HG02642 (cell line): ENCODE measurements at regions not wholly inside any gene's neighbourhood (a gene's known extent, or its start where the extent isn't known, plus 50 kb on each side); places are given as distances from the start of the nearest gene placed in this dataset.

Source experiments
- ATAC-seq: cut with Tn5 transposase; IDR thresholded peaks from one replicate; pipeline ENCODE4 v1.9.1; 2021; ENCODE audit warnings: mild to moderate bottlenecking; ENCODE audit not compliant: unreplicated experiment, poor library complexity

GRCh38 chr19:29390742-29391141 is 135.1 kb upstream of the VSTM2B start:
- ATAC-seq: no peak

- ATAC-seq: no peak
Observed at GRCh38 chr19:29393915-29394460, 131.8 kb upstream of the VSTM2B start.

- ATAC-seq: no peak
Observed at GRCh38 chr19:29395111-29395733, 130.6 kb upstream of the VSTM2B start.

- no peak for ATAC-seq
Observed at GRCh38 chr19:29395734-29396414, 129.9 kb upstream of the VSTM2B start.

- no peak for ATAC-seq
Observed at GRCh38 chr19:29396925-29397324, 128.9 kb upstream of the VSTM2B start.

GRCh38 chr19:29397748-29398147 is 128.0 kb upstream of the VSTM2B start:
- ATAC-seq: no peak

GRCh38 chr19:29399804-29400203 is 126.0 kb upstream of the VSTM2B start:
- no peak for ATAC-seq

GRCh38 chr19:29400917-29401711 is 124.7 kb upstream of the VSTM2B start:
- ATAC-seq: no peak

GRCh38 chr19:29401712-29402421 is 123.9 kb upstream of the VSTM2B start:
- no peak for ATAC-seq

- ATAC-seq: no peak
Observed at GRCh38 chr19:29402563-29402962, 123.2 kb upstream of the VSTM2B start.

- ATAC-seq: no peak
Observed at GRCh38 chr19:29404015-29404414, 121.8 kb upstream of the VSTM2B start.

- ATAC-seq: no peak
Observed at GRCh38 chr19:29404951-29405727, 120.7 kb upstream of the VSTM2B start.

GRCh38 chr19:29405728-29405995 is 120.1 kb upstream of the VSTM2B start:
- no peak for ATAC-seq

GRCh38 chr19:29409076-29409862 is 116.5 kb upstream of the VSTM2B start:
- ATAC-seq: no peak

- no peak for ATAC-seq
Observed at GRCh38 chr19:29410601-29411000, 115.2 kb upstream of the VSTM2B start.

- no peak for ATAC-seq
Observed at GRCh38 chr19:29411113-29411581, 114.6 kb upstream of the VSTM2B start.

- no peak for ATAC-seq
Observed at GRCh38 chr19:29413435-29413834, 112.4 kb upstream of the VSTM2B start.

GRCh38 chr19:29415507-29415906 is 110.3 kb upstream of the VSTM2B start:
- no peak for ATAC-seq

- ATAC-seq: no peak
Observed at GRCh38 chr19:29417048-29417447, 108.7 kb upstream of the VSTM2B start.
